ENCODE measurements at regions not wholly inside any gene's neighbourhood (a gene's known extent, or its start where the extent isn't known, plus 50 kb on each side); places are given as distances from the start of the nearest gene placed in this dataset.

DNA sequence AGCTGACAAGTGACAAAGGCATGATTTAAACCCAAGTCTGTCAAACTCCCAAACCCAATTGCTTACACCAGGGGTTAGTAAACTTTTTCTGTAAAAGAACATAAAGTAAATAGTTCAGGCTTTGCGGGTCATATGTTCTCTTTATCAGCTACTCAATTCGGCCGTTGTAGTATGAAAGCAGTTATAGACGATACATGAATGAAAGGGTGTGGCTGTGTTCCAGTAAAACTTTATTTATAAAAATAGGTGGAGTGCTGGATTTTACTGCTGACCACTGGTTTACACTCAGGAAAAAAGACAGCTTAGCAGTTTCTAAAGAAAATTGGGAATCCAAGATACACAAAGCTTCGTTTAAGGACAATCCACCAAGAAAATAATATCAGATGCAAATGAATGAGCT is 124.3 kb upstream of the BCL9 start:
- BruUV-seq (replicated peaks), result no TSS peak
- CTCF ChIA-PET, result no interaction called here
- H3K9ac ChIP-seq (ENCODE audit: low read depth, low read length), result no peak overlapping the region
- H4K5ac ChIP-seq (ENCODE audit: low read depth, low read length), result no peak overlapping the region
- no peak overlapping the region for H3K18ac ChIP-seq (ENCODE audit: low read depth, low read length)
- H3K9me1 ChIP-seq (ENCODE audit: insufficient read depth, low read length), result no peaks in the 10 kb centered on the region
- in situ Hi-C loops (cut with MboI; ENCODE audit: low sequenced_read_pairs), result no loop called here
- dilution Hi-C loops (cut with HindIII; ENCODE audit: low sequenced_read_pairs, unreplicated experiment), result no loop called here
- no peak overlapping the region for H2BK15ac ChIP-seq (ENCODE audit: low read depth, low read length)
- POLR2A ChIA-PET (ENCODE audit: unreplicated experiment), result no interaction called here
- H4K20me1 ChIP-seq (ENCODE audit: insufficient read depth, low read length), result no peaks in the 10 kb centered on the region
- H3K79me1 ChIP-seq (ENCODE audit: low read depth in 1 of 2, low read length in 2 of 2), result no peaks in the 10 kb centered on the region
- H3K27me3 ChIP-seq (ENCODE audit: control insufficient read depth, insufficient read depth, low read length), result no peaks in the 10 kb centered on the region
- H3K36me3 ChIP-seq (ENCODE audit: control insufficient read depth, insufficient read depth, low read length), result no peaks in the 10 kb centered on the region
- no peak overlapping the region for H3K56ac ChIP-seq (ENCODE audit: extremely low read depth, insufficient read depth, low read length)
- H2BK20ac ChIP-seq (ENCODE audit: low read depth, low read length), result no peak overlapping the region
- H3K4me1 ChIP-seq (ENCODE audit: control insufficient read depth, insufficient read depth, low read length), result no peaks in the 10 kb centered on the region
- no peak overlapping the region for H2AFZ ChIP-seq (replicated peaks; ENCODE audit: low read length, poor library complexity)
- H3K9me3 ChIP-seq (ENCODE audit: control insufficient read depth, insufficient read depth, low read length), result no peaks in the 10 kb centered on the region
- H2BK5ac ChIP-seq (ENCODE audit: low read depth, low read length, poor library complexity, severe bottlenecking), result no peak overlapping the region
- H3K14ac ChIP-seq (replicated peaks; ENCODE audit: low read depth, low read length), result no peak overlapping the region
- no peak overlapping the region for H4K91ac ChIP-seq (ENCODE audit: insufficient read depth, low read depth, low read length)
- H3K4ac ChIP-seq (ENCODE audit: low read depth, low read length), result no peak overlapping the region
- H4K8ac ChIP-seq (ENCODE audit: low read depth in 2 of 2, low read length in 2 of 2), result no peak overlapping the region
- ATAC-seq (ENCODE audit: low read depth) (no peak), DNase-seq (no peak)
- TF ChIP-seq SMC3 (IDR thresholded peaks at IDR 0.05; ENCODE audit: low read depth, low read length), result no peak
- no peak for TF ChIP-seq FOS (IDR thresholded peaks at IDR 0.05; ENCODE audit: low read depth, low read length)
- no peak for TF ChIP-seq NFE2L2 (IDR thresholded peaks at IDR 0.05; ENCODE audit: low read depth, low read length)
- no peak for TF ChIP-seq MAZ (IDR thresholded peaks at IDR 0.05; ENCODE audit: borderline replicate concordance, low read depth, low read length)
- TF ChIP-seq, protein P1, sequence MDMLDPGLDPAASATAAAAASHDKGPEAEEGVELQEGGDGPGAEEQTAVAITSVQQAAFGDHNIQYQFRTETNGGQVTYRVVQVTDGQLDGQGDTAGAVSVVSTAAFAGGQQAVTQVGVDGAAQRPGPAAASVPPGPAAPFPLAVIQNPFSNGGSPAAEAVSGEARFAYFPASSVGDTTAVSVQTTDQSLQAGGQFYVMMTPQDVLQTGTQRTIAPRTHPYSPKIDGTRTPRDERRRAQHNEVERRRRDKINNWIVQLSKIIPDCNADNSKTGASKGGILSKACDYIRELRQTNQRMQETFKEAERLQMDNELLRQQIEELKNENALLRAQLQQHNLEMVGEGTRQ (IDR thresholded peaks at IDR 0.05; ENCODE audit: low read depth, low read length), result no peak
- TF ChIP-seq MAFK (IDR thresholded peaks at IDR 0.05; ENCODE audit: low read depth, low read length), result no peak
- no peak for TF ChIP-seq POLR2A (IDR thresholded peaks at IDR 0.05; ENCODE audit: low read depth, low read length)
- TF ChIP-seq, protein P2, sequence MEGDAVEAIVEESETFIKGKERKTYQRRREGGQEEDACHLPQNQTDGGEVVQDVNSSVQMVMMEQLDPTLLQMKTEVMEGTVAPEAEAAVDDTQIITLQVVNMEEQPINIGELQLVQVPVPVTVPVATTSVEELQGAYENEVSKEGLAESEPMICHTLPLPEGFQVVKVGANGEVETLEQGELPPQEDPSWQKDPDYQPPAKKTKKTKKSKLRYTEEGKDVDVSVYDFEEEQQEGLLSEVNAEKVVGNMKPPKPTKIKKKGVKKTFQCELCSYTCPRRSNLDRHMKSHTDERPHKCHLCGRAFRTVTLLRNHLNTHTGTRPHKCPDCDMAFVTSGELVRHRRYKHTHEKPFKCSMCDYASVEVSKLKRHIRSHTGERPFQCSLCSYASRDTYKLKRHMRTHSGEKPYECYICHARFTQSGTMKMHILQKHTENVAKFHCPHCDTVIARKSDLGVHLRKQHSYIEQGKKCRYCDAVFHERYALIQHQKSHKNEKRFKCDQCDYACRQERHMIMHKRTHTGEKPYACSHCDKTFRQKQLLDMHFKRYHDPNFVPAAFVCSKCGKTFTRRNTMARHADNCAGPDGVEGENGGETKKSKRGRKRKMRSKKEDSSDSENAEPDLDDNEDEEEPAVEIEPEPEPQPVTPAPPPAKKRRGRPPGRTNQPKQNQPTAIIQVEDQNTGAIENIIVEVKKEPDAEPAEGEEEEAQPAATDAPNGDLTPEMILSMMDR (conservative IDR thresholded peaks at IDR 0.05; ENCODE audit: low read depth, low read length), result no peak
- no peak for TF ChIP-seq MXI1 (IDR thresholded peaks at IDR 0.05; ENCODE audit: borderline replicate concordance, low read depth, low read length)
- TF ChIP-seq CEBPB (IDR thresholded peaks at IDR 0.05; ENCODE audit: low read depth, low read length), result no peak
- no peak for TF ChIP-seq RFX5 (IDR thresholded peaks at IDR 0.05; ENCODE audit: low read depth, low read length)
- no peak for TF ChIP-seq RCOR1 (IDR thresholded peaks at IDR 0.05; ENCODE audit: insufficient replicate concordance, low read length)
- no peak for TF ChIP-seq RAD21 (IDR thresholded peaks at IDR 0.05; ENCODE audit: low read length)
- TF ChIP-seq BHLHE40 (IDR thresholded peaks at IDR 0.05; ENCODE audit: low read depth, low read length), result no peak
- no peak for TF ChIP-seq CHD1 (IDR thresholded peaks at IDR 0.05; ENCODE audit: low read depth, low read length)
- TF ChIP-seq, protein P3, sequence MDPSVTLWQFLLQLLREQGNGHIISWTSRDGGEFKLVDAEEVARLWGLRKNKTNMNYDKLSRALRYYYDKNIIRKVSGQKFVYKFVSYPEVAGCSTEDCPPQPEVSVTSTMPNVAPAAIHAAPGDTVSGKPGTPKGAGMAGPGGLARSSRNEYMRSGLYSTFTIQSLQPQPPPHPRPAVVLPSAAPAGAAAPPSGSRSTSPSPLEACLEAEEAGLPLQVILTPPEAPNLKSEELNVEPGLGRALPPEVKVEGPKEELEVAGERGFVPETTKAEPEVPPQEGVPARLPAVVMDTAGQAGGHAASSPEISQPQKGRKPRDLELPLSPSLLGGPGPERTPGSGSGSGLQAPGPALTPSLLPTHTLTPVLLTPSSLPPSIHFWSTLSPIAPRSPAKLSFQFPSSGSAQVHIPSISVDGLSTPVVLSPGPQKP (IDR thresholded peaks at IDR 0.05; ENCODE audit: borderline replicate concordance, low read depth, low read length), result no peak
- H3K27ac ChIP-seq (ENCODE audit: insufficient read depth, low read length), result no peak overlapping the region
- no peak overlapping the region for H3K23ac ChIP-seq (ENCODE audit: low read depth, low read length)
- no CpG with 5 or more reads among the region's 5 CpGs for WGBS, 2 experiments (ENCODE audit: extremely low coverage in 2 of 2, insufficient read length in 1 of 2)
- no peak overlapping the region for H2AK5ac ChIP-seq (ENCODE audit: low read depth, low read length)
- intact Hi-C loops (cut with micrococcal nuclease), result no loop called here
- no peak overlapping the region for H2AK9ac ChIP-seq (replicated peaks; ENCODE audit: low read depth, low read length, poor library complexity)
- no peak overlapping the region for H3K4me3 ChIP-seq (ENCODE audit: insufficient read depth, low read depth, low read length)
- no peak overlapping the region for H3K4me2 ChIP-seq (ENCODE audit: low read depth, low read length)
- no peak overlapping the region for H2BK120ac ChIP-seq (ENCODE audit: low read depth, low read length)
